ENCODE measurements at regions not wholly inside any gene's neighbourhood (a gene's known extent, or its start where the extent isn't known, plus 50 kb on each side); places are given as distances from the start of the nearest gene placed in this dataset.
A peak's percentile ranks its signal among the peaks of the same experiment; 100 is the strongest.

- ChIA-PET CTCF (no interaction called here), POLR2A (ENCODE audit: unreplicated experiment) (no interaction called here)
- DNase-seq = no peak
- Histone ChIP-seq H3K79me2 (ENCODE audit: low read depth) (no peaks in the 10 kb centered on the region), H3K27ac (no peak overlapping the region), H3K4me2 (no peak overlapping the region), H4K20me1 (ENCODE audit: insufficient read depth) (no peaks in the 10 kb centered on the region), H3K9me3 (ENCODE audit: insufficient read depth, low read depth) (no peaks in the 10 kb centered on the region), H3K9me2 (ENCODE audit: insufficient read depth) (no peaks in the 10 kb centered on the region), H3K4me1 (replicated peaks; ENCODE audit: insufficient read depth) (no peaks in the 10 kb centered on the region), H3K36me3 (ENCODE audit: low read depth) (no peaks in the 10 kb centered on the region), H3K4me3 (no peak overlapping the region), H3K27me3 (ENCODE audit: insufficient read depth, low read depth) (no peaks in the 10 kb centered on the region), H3F3A (ENCODE audit: insufficient read depth, low read depth) (no peaks in the 10 kb centered on the region), H2AFZ (no peak overlapping the region)
- intact Hi-C loops (cut with micrococcal nuclease; ENCODE audit: unreplicated experiment) = no loop called here
- BruUV-seq (replicated peaks) = no TSS peak
- TF ChIP-seq EZH2 (IDR thresholded peaks at IDR 0.05; ENCODE audit: low read depth) (no peak), CTCF (conservative IDR thresholded peaks at IDR 0.05) (no peak)
Observed at GRCh38 chrX:64097891-64098290, 107.6 kb downstream of the AMER1 start.

GRCh38 chrX:64093761-64094160, 111.7 kb downstream of the AMER1 start:
- H3F3A ChIP-seq (ENCODE audit: insufficient read depth, low read depth) = no peaks in the 10 kb centered on the region
- H3K9me2 ChIP-seq (ENCODE audit: insufficient read depth) = no peaks in the 10 kb centered on the region
- intact Hi-C loops (cut with micrococcal nuclease; ENCODE audit: unreplicated experiment) = loop anchor here (5.0 kb wide), 1 partner anchor 114 kb away; the partner anchor contains the start of gene AMER1
- DNase-seq = no peak
- H3K79me2 ChIP-seq (ENCODE audit: low read depth) = no peaks in the 10 kb centered on the region
- no peaks in the 10 kb centered on the region for H4K20me1 ChIP-seq (ENCODE audit: insufficient read depth)
- H3K4me3 ChIP-seq = no peak overlapping the region
- POLR2A ChIA-PET (ENCODE audit: unreplicated experiment) = no interaction called here
- CTCF ChIA-PET = no interaction called here
- TF ChIP-seq CTCF (conservative IDR thresholded peaks at IDR 0.05) (peak; percentile 61; the same call in 1 of the 2 replicates), EZH2 (IDR thresholded peaks at IDR 0.05; ENCODE audit: low read depth) (no peak)
- no TSS peak for BruUV-seq (replicated peaks)
- H3K4me2 ChIP-seq = no peak overlapping the region
- H2AFZ ChIP-seq = no peak overlapping the region
- H3K4me1 ChIP-seq (replicated peaks; ENCODE audit: insufficient read depth) = no peaks in the 10 kb centered on the region
- H3K27ac ChIP-seq = no peak overlapping the region
- H3K9me3 ChIP-seq (ENCODE audit: insufficient read depth, low read depth) = no peaks in the 10 kb centered on the region
- H3K27me3 ChIP-seq (ENCODE audit: insufficient read depth, low read depth) = no peaks in the 10 kb centered on the region
- H3K36me3 ChIP-seq (ENCODE audit: low read depth) = no peaks in the 10 kb centered on the region
